AG09319 (cell line): ENCODE measurements at regions not wholly inside any gene's neighbourhood (a gene's known extent, or its start where the extent isn't known, plus 50 kb on each side); places are given as distances from the start of the nearest gene placed in this dataset.

Experiments
- DNase-seq: peaks from one replicate; pipeline ENCODE4 v3.0.0-alpha.2; 2010; ENCODE audit warnings: low read depth; ENCODE audit errors: extremely low read depth
- TF ChIP-seq, protein P1 (sequence below): IDR thresholded peaks from 2 replicates; pipeline ENCODE4 v1.5.1; 2011; ENCODE audit warnings: low read depth, mild to moderate bottlenecking, inconsistent platforms, low read length, moderate library complexity

DNA sequence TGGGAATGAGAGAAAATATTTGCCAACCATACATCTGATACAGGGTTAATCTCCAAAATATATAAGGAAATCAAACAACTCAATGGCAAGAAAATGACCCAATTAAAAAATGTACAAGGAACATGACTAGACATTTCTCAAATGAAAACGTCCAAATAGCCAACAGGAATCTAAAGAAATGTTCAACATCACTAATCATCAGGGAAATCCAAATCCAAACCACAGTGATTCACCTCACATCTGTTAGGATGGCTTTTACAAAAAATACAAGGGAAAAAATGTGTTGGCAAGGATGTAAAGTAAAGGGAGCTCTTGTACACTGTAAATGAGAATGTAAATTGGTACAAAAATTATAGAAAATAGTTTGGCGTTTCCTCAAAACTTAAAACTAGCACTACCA lies 54.7 kb upstream of the ZRANB2 start:
- no peak for DNase-seq
- TF ChIP-seq, protein P1, sequence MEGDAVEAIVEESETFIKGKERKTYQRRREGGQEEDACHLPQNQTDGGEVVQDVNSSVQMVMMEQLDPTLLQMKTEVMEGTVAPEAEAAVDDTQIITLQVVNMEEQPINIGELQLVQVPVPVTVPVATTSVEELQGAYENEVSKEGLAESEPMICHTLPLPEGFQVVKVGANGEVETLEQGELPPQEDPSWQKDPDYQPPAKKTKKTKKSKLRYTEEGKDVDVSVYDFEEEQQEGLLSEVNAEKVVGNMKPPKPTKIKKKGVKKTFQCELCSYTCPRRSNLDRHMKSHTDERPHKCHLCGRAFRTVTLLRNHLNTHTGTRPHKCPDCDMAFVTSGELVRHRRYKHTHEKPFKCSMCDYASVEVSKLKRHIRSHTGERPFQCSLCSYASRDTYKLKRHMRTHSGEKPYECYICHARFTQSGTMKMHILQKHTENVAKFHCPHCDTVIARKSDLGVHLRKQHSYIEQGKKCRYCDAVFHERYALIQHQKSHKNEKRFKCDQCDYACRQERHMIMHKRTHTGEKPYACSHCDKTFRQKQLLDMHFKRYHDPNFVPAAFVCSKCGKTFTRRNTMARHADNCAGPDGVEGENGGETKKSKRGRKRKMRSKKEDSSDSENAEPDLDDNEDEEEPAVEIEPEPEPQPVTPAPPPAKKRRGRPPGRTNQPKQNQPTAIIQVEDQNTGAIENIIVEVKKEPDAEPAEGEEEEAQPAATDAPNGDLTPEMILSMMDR, result no peak
